ENCODE measurements at regions not wholly inside any gene's neighbourhood (a gene's known extent, or its start where the extent isn't known, plus 50 kb on each side); places are given as distances from the start of the nearest gene placed in this dataset.

DNA sequence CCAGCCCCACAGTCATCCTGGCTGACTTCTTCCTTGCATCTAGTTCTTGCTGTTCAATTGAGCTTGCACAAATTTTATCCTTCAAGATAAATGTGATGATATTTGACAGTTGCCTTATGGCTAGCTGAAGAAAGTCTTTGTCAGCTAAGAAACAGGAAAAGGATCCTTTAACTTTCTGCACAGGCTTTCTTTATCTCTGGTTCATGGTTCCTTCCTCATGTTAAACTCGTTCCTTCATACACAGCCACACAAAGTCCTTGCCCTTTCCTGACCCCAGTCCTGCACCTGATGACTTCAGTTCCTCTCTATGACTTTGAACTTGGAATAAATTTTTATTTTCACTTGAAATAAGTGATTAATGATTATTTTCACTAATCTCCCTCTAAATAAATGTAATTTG, 132.5 kb upstream of the PRSS3 start:
- TF ChIP-seq, protein P1, sequence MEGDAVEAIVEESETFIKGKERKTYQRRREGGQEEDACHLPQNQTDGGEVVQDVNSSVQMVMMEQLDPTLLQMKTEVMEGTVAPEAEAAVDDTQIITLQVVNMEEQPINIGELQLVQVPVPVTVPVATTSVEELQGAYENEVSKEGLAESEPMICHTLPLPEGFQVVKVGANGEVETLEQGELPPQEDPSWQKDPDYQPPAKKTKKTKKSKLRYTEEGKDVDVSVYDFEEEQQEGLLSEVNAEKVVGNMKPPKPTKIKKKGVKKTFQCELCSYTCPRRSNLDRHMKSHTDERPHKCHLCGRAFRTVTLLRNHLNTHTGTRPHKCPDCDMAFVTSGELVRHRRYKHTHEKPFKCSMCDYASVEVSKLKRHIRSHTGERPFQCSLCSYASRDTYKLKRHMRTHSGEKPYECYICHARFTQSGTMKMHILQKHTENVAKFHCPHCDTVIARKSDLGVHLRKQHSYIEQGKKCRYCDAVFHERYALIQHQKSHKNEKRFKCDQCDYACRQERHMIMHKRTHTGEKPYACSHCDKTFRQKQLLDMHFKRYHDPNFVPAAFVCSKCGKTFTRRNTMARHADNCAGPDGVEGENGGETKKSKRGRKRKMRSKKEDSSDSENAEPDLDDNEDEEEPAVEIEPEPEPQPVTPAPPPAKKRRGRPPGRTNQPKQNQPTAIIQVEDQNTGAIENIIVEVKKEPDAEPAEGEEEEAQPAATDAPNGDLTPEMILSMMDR (IDR thresholded peaks at IDR 0.05): no peak
- TF ChIP-seq POLR2AphosphoS5 (IDR thresholded peaks at IDR 0.05; ENCODE audit: low read depth, low read length) (no peak), TCF7L2 (IDR thresholded peaks at IDR 0.05; ENCODE audit: low read depth, low read length) (no peak), SIN3A (IDR thresholded peaks at IDR 0.05; ENCODE audit: borderline replicate concordance, insufficient read depth, low read depth, low read length) (no peak)
- TF ChIP-seq, protein P2, sequence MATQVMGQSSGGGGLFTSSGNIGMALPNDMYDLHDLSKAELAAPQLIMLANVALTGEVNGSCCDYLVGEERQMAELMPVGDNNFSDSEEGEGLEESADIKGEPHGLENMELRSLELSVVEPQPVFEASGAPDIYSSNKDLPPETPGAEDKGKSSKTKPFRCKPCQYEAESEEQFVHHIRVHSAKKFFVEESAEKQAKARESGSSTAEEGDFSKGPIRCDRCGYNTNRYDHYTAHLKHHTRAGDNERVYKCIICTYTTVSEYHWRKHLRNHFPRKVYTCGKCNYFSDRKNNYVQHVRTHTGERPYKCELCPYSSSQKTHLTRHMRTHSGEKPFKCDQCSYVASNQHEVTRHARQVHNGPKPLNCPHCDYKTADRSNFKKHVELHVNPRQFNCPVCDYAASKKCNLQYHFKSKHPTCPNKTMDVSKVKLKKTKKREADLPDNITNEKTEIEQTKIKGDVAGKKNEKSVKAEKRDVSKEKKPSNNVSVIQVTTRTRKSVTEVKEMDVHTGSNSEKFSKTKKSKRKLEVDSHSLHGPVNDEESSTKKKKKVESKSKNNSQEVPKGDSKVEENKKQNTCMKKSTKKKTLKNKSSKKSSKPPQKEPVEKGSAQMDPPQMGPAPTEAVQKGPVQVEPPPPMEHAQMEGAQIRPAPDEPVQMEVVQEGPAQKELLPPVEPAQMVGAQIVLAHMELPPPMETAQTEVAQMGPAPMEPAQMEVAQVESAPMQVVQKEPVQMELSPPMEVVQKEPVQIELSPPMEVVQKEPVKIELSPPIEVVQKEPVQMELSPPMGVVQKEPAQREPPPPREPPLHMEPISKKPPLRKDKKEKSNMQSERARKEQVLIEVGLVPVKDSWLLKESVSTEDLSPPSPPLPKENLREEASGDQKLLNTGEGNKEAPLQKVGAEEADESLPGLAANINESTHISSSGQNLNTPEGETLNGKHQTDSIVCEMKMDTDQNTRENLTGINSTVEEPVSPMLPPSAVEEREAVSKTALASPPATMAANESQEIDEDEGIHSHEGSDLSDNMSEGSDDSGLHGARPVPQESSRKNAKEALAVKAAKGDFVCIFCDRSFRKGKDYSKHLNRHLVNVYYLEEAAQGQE (IDR thresholded peaks at IDR 0.05; ENCODE audit: insufficient read depth in 1 of 2, low read depth in 2 of 2, low read length in 1 of 2): no peak

All from Panc1 (cell line).